PC-3 (cell line): ENCODE measurements at regions not wholly inside any gene's neighbourhood (a gene's known extent, or its start where the extent isn't known, plus 50 kb on each side); places are given as distances from the start of the nearest gene placed in this dataset.
A peak's percentile ranks its signal among the peaks of the same experiment; 100 is the strongest.

ENCODE experiments used
- ATAC-seq: fragments of 200-7000 bp; cut with Tn5 transposase; 2 replicates; pipeline ENCODE4 v1.9.1; 2020; ENCODE audit warnings: mild to moderate bottlenecking, moderate library complexity
- BruUV-seq: library from RNA; stranded (reverse); fragments of 400-500 nt; replicated peaks from 2 replicates; lab custom pipeline; 2021; lab: Mats Ljungman, UMichigan
- CTCF ChIA-PET: fragments of 300-600 bp; sonication (Branson Sonifier 250); formaldehyde crosslinking; loops from one replicate; lab custom pipeline; 2022; ENCODE audit warnings: antibody characterized with exemption; lab: Charles Lee
- POLR2A ChIA-PET: fragments of 300-600 bp; sonication (Branson Sonifier 250); formaldehyde crosslinking; loops from one replicate; lab custom pipeline; 2022; ENCODE audit warnings: antibody characterized with exemption; ENCODE audit not compliant: unreplicated experiment; lab: Charles Lee
- DNase-seq: peaks from one replicate; pipeline ENCODE4 v3.0.0-alpha.2; 2015
- H2AFZ ChIP-seq: fragments of 300-600 bp; sonication (generic); 2 replicates; pipeline ENCODE4 v1.6.0; 2016; ENCODE audit warnings: antibody characterized with exemption, low read length
- H3F3A ChIP-seq: fragments of 300-600 bp; sonication (generic); one replicate; pipeline ENCODE4 v1.6.0; 2017; ENCODE audit warnings: antibody characterized with exemption, low read length, control low read depth, mild to moderate bottlenecking; ENCODE audit not compliant: unreplicated experiment
- H3K27ac ChIP-seq: fragments of 300-600 bp; sonication (generic); 2 replicates; pipeline ENCODE4 v1.5.1; 2016; ENCODE audit warnings: mild to moderate bottlenecking, low read length
- H3K27me3 ChIP-seq: fragments of 300-600 bp; sonication (generic); 2 replicates; pipeline ENCODE4 v1.6.1; 2016; ENCODE audit warnings: low read length, mixed read lengths
- H3K36me3 ChIP-seq: fragments of 300-600 bp; sonication (generic); 2 replicates; pipeline ENCODE4 v1.6.1; 2016; ENCODE audit warnings: low read depth, mixed run types, low read length, mixed read lengths
- H3K4me1 ChIP-seq: fragments of 300-600 bp; sonication (generic); 2 replicates; pipeline ENCODE4 v1.5.1; 2016; ENCODE audit warnings: low read length; ENCODE audit not compliant: insufficient read depth
- H3K4me2 ChIP-seq: fragments of 300-600 bp; sonication (generic); 2 replicates; pipeline ENCODE4 v1.6.0; 2016; ENCODE audit warnings: low read length
- H3K4me3 ChIP-seq: fragments of 300-600 bp; sonication (generic); 2 replicates; pipeline ENCODE4 v1.5.1; 2016; ENCODE audit warnings: mild to moderate bottlenecking, low read length, mixed read lengths
- H3K79me2 ChIP-seq: fragments of 300-600 bp; sonication (generic); 2 replicates; pipeline ENCODE4 v1.6.1; 2017; ENCODE audit warnings: low read length, mixed read lengths
- H3K9ac ChIP-seq: fragments of 300-600 bp; sonication (generic); 2 replicates; pipeline ENCODE4 v1.6.0; 2016; ENCODE audit warnings: mild to moderate bottlenecking, low read length
- H3K9me2 ChIP-seq: fragments of 300-600 bp; sonication (generic); replicated peaks from 2 replicates; pipeline ENCODE4 v1.6.1; 2016; ENCODE audit warnings: mixed run types, low read length, mixed read lengths
- H3K9me3 ChIP-seq: fragments of 300-600 bp; sonication (generic); 2 replicates; pipeline ENCODE4 v1.6.1; 2016; ENCODE audit warnings: low read length, mixed read lengths
- H4K20me1 ChIP-seq: fragments of 300-600 bp; sonication (generic); 2 replicates; pipeline ENCODE4 v1.6.1; 2016; ENCODE audit warnings: low read length, mixed read lengths
- EZH2 ChIP-seq: fragments of 300-600 bp; sonication (generic); IDR thresholded peaks from one replicate; pipeline ENCODE4 v1.6.1; 2017; ENCODE audit warnings: antibody characterized with exemption, mild to moderate bottlenecking, low read length; ENCODE audit not compliant: unreplicated experiment
- EZH2phosphoT487 ChIP-seq: fragments of 300-600 bp; sonication (generic); IDR thresholded peaks from 2 replicates; pipeline ENCODE4 v1.6.1; 2018; ENCODE audit warnings: mild to moderate bottlenecking, antibody characterized with exemption, low read length, borderline replicate concordance
- intact Hi-C: fragments of 100-400 bp; cut with micrococcal nuclease; formaldehyde crosslinking; loops from 2 replicates; pipeline ENCODE4 v1.9.0; 2023
- TF ChIP-seq, protein P1 (sequence below): fragments of 300-600 bp; sonication (generic); conservative IDR thresholded peaks from 2 replicates; pipeline ENCODE4 v1.5.1; 2017; ENCODE audit warnings: antibody characterized with exemption, low read depth, mild to moderate bottlenecking, low read length

DNA sequence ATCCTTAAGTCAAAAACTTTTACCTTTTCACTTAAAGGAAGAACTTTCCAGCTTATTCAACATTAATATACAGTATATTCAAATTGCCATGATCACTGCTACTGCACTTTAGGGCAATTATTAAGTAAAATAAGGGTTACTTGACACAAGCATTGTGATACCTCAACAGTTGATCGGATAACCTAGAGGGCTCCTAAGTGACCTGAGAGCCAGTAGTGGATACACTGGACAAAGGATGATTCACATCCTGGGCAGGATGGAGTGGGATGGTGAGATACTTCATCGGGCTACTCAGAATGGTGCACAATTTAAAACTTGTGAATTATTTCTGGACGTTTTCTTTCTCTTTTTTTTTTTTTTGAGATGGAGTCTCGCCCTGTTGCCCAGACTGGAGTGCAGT, 54.5 kb upstream of the PPM1J start:
- H3K9me3 ChIP-seq, result no peaks in the 10 kb centered on the region
- H2AFZ ChIP-seq, result no peak overlapping the region
- BruUV-seq, result no TSS peak
- no peaks in the 10 kb centered on the region for H3K9me2 ChIP-seq
- no peaks in the 10 kb centered on the region for H3F3A ChIP-seq
- no peaks in the 10 kb centered on the region for H3K36me3 ChIP-seq
- H3K27me3 ChIP-seq, result no peaks in the 10 kb centered on the region
- DNase-seq, result no peak
- H4K20me1 ChIP-seq, result no peaks in the 10 kb centered on the region
- H3K79me2 ChIP-seq, result no peaks in the 10 kb centered on the region
- TF ChIP-seq, protein P1, sequence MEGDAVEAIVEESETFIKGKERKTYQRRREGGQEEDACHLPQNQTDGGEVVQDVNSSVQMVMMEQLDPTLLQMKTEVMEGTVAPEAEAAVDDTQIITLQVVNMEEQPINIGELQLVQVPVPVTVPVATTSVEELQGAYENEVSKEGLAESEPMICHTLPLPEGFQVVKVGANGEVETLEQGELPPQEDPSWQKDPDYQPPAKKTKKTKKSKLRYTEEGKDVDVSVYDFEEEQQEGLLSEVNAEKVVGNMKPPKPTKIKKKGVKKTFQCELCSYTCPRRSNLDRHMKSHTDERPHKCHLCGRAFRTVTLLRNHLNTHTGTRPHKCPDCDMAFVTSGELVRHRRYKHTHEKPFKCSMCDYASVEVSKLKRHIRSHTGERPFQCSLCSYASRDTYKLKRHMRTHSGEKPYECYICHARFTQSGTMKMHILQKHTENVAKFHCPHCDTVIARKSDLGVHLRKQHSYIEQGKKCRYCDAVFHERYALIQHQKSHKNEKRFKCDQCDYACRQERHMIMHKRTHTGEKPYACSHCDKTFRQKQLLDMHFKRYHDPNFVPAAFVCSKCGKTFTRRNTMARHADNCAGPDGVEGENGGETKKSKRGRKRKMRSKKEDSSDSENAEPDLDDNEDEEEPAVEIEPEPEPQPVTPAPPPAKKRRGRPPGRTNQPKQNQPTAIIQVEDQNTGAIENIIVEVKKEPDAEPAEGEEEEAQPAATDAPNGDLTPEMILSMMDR, result no peak
- TF ChIP-seq EZH2, result no peak
- TF ChIP-seq EZH2phosphoT487, result no peak
- H3K4me3 ChIP-seq, result no peak overlapping the region
- H3K4me1 ChIP-seq, result no peaks in the 10 kb centered on the region
- ChIA-PET CTCF (no interaction called here), POLR2A (no interaction called here)
- no peak overlapping the region for H3K27ac ChIP-seq
- no peak overlapping the region for H3K4me2 ChIP-seq
- intact Hi-C loops, result no loop called here
- H3K9ac ChIP-seq, result no peak overlapping the region
- peak; percentile 42 for ATAC-seq

DNA sequence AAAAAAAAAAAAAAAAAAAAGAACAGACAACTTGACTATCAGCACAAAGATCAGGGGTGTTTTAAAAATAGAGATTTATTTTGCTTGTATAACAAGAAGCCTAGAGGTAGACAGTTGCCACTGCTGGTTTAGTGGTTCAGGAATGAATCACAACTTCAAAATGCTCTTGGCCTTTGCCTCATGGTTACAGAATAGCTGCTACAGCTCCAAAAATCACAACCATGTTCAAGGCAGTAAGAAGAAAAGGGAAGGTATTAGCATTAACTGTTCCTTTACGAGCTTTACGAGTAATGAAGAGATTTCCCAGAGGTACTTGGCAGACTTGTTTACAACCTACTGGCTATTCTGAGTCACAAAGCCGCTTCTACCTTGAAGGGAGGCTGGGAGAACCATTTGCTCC, 52.5 kb upstream of the PPM1J start:
- H3K9me2 ChIP-seq, result no peaks in the 10 kb centered on the region
- H3K4me3 ChIP-seq, result no peak overlapping the region
- no peak overlapping the region for H3K4me2 ChIP-seq
- H3K9me3 ChIP-seq, result no peaks in the 10 kb centered on the region
- intact Hi-C loops, result no loop called here
- ATAC-seq, result no peak
- H3K79me2 ChIP-seq, result no peaks in the 10 kb centered on the region
- H4K20me1 ChIP-seq, result no peaks in the 10 kb centered on the region
- POLR2A ChIA-PET, result interaction anchor here (0.6 kb wide), 1 partner anchor 373 kb away, joined by 3 read pairs; no protein-coding TSS in a partner anchor
- H3K36me3 ChIP-seq, result no peaks in the 10 kb centered on the region
- H3K27me3 ChIP-seq, result no peaks in the 10 kb centered on the region
- BruUV-seq, result no TSS peak
- CTCF ChIA-PET, result no interaction called here
- TF ChIP-seq, protein P1, result no peak
- no peak for TF ChIP-seq EZH2phosphoT487
- TF ChIP-seq EZH2, result no peak
- no peak overlapping the region for H3K27ac ChIP-seq
- H2AFZ ChIP-seq, result no peak overlapping the region
- peak; percentile 29 for DNase-seq
- H3K9ac ChIP-seq, result no peak overlapping the region
- H3F3A ChIP-seq, result no peaks in the 10 kb centered on the region
- no peaks in the 10 kb centered on the region for H3K4me1 ChIP-seq
